ENCODE measurements at regions not wholly inside any gene's neighbourhood (a gene's known extent, or its start where the extent isn't known, plus 50 kb on each side); places are given as distances from the start of the nearest gene placed in this dataset.

GRCh38 chr14:71824816-71825215 lies 107.4 kb upstream of the RGS6 start:
- no peak for DNase-seq

GRCh38 chr14:71833476-71833875 lies 98.8 kb upstream of the RGS6 start:
- DNase-seq: no peak

GRCh38 chr14:71834284-71835204 lies 97.7 kb upstream of the RGS6 start:
- DNase-seq: no peak

- DNase-seq: no peak
Measured at GRCh38 chr14:71852181-71852580, 80.0 kb upstream of the RGS6 start.

GRCh38 chr14:71855399-71856036 lies 76.7 kb upstream of the RGS6 start:
- peak; percentile 23 for DNase-seq

GRCh38 chr14:71856199-71856919 lies 75.9 kb upstream of the RGS6 start:
- DNase-seq: no peak

GRCh38 chr14:71863049-71863448 lies 69.2 kb upstream of the RGS6 start:
- no peak for DNase-seq

- no peak for DNase-seq
Measured at GRCh38 chr14:71863766-71864165, 68.5 kb upstream of the RGS6 start.

Measured in hindlimb muscle (tissue), 1 donor.